Activated CD8-positive, alpha-beta T cell treated with anti-CD3 and anti-CD28 coated beads, Interleukin-2, amount 10 ng/mL, durations not matched to agents 7 days and 5 days (primary cell): ENCODE measurements at regions not wholly inside any gene's neighbourhood (a gene's known extent, or its start where the extent isn't known, plus 50 kb on each side); places are given as distances from the start of the nearest gene placed in this dataset.

ENCODE experiments used
- ATAC-seq: fragments of 150-1000 bp; cut with Tn5 transposase; one replicate; pipeline ENCODE4 v1.10.0; 2021; ENCODE audit warnings: moderate library complexity
- CTCF ChIA-PET: fragments of 350-600 bp; sonication (Branson Sonifier 250); formaldehyde crosslinking; loops from one replicate; lab custom pipeline; 2021; ENCODE audit warnings: antibody characterized with exemption; lab: Charles Lee
- POLR2A ChIA-PET: fragments of 350-600 bp; sonication (Branson Sonifier 250); formaldehyde crosslinking; loops from one replicate; lab custom pipeline; 2021; ENCODE audit warnings: antibody characterized with exemption; lab: Charles Lee
- DNase-seq: peaks from one replicate; pipeline ENCODE4 v3.0.0-alpha.2; 2020
- H3K27ac Mint-ChIP-seq: one replicate; pipeline ENCODE4 v1.8.0; 2021; ENCODE audit warnings: mild to moderate bottlenecking, mixed read lengths
- H3K27me3 Mint-ChIP-seq: one replicate; pipeline ENCODE4 v1.8.0; 2021; ENCODE audit warnings: low read depth, mixed read lengths
- H3K36me3 Mint-ChIP-seq: one replicate; pipeline ENCODE4 v1.8.0; 2021; ENCODE audit warnings: low read depth, mixed read lengths
- H3K4me1 Mint-ChIP-seq: one replicate; pipeline ENCODE4 v1.8.0; 2021; ENCODE audit warnings: low read depth, mixed read lengths
- H3K4me3 Mint-ChIP-seq: one replicate; pipeline ENCODE4 v1.8.0; 2021; ENCODE audit warnings: mild to moderate bottlenecking, mixed read lengths
- H3K9me3 Mint-ChIP-seq: one replicate; pipeline ENCODE4 v1.8.0; 2022; ENCODE audit warnings: mixed read lengths; ENCODE audit not compliant: insufficient read depth

DNA sequence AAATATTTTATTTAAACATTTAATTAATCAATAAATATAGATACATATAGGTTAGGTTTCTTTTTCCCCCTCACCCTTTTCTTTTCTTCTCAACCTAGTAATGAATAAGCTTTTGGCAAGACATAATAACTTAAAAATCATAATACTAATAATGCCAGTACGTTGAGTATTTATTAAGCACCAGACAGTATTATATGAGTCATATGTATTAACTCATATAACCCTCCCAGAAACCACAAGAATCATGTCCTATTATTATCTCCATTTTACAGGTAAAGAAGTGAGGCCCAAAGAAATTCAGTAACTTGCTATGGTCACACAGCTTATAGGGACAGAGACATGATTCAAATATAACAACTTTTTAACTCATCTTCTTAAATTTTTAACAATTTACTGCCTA lies 834.5 kb upstream of the ADGRL2 start:
- Mint-ChIP-seq H3K27ac (no peak overlapping the region), H3K4me1 (no peaks in the 10 kb centered on the region), H3K4me3 (no peak overlapping the region), H3K36me3 (no peaks in the 10 kb centered on the region), H3K27me3 (no peaks in the 10 kb centered on the region), H3K9me3 (peaks cover 14% of the 10 kb centered on the region)
- DNase-seq: no peak
- ChIA-PET CTCF (no interaction called here), POLR2A (no interaction called here)
- no peak for ATAC-seq

- ATAC-seq: no peak
- H3K27ac Mint-ChIP-seq: no peak overlapping the region
- H3K4me1 Mint-ChIP-seq: no peaks in the 10 kb centered on the region
- ChIA-PET POLR2A (no interaction called here), CTCF (no interaction called here)
- no peaks in the 10 kb centered on the region for H3K36me3 Mint-ChIP-seq
- peaks cover 7% of the 10 kb centered on the region for H3K9me3 Mint-ChIP-seq
- H3K4me3 Mint-ChIP-seq: no peak overlapping the region
- DNase-seq: no peak
- H3K27me3 Mint-ChIP-seq: no peaks in the 10 kb centered on the region
These were observed 838.2 kb upstream of the ADGRL2 start for GRCh38 chr1:80962564-80962963.

DNA sequence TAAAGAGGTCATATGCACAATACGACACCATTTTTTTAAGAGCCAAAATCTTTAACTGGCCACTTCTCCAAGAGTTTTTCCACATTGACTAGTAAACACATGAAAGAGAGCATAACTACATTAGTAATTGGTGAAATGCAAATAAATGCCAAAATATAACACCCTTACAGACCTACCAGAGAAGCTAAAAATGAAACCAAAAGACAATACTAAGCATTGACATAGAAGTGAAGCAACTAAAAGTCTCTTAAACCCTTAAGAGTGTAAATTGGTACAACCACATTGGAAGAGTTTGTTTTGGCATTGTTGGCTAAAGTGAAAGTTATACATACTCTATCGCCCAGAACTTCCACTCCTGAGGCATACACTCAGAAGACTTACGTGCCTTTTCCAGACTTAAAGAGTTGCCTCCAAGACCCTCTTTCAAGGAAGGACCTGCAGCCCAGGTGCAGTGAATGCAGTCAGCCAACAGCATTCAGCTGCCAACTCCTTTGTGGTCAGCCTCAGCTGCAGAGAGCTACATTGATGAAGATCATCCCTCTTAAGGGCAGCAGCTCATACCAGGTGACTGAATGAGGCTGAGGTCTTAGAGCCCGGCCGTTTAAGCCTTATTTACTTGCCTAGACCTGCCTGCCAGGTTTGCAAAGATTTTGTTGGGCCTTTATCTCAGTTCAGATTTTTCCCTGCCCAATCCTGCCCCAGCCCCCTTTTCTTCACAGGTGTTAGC lies 839.1 kb upstream of the ADGRL2 start:
- peaks cover 7% of the 10 kb centered on the region for H3K9me3 Mint-ChIP-seq
- no peak overlapping the region for H3K4me3 Mint-ChIP-seq
- ChIA-PET POLR2A (no interaction called here), CTCF (no interaction called here)
- no peaks in the 10 kb centered on the region for H3K36me3 Mint-ChIP-seq
- ATAC-seq (no peak), DNase-seq (no peak)
- no peaks in the 10 kb centered on the region for H3K4me1 Mint-ChIP-seq
- no peaks in the 10 kb centered on the region for H3K27me3 Mint-ChIP-seq
- no peak overlapping the region for H3K27ac Mint-ChIP-seq

DNA sequence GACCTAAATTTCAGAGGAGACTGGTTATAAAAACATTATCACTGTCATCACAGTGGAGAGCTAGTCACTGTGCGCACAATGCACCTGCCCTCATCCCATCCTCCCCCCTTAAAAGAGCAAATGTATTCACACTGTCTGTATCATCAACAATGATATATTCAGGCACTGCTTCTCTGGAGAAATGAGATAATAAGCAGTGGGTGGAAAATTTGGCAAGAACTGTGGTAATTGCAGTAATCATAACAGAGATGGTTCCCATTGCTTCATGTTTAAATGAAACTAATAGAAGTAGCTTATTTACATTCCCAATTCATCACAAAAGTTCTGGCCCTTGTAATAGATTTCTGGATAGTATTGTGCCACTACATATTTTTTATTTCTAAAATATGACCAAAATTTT lies 867.4 kb upstream of the ADGRL2 start:
- Mint-ChIP-seq H3K4me3 (no peak overlapping the region), H3K9me3 (peaks cover 28% of the 10 kb centered on the region)

GRCh38 chr1:80931178-80931577 lies 869.6 kb upstream of the ADGRL2 start:
- ATAC-seq (no peak), DNase-seq (no peak)
- Mint-ChIP-seq H3K27ac (no peak overlapping the region), H3K9me3 (peaks cover 25% of the 10 kb centered on the region), H3K4me1 (no peaks in the 10 kb centered on the region), H3K36me3 (no peaks in the 10 kb centered on the region), H3K4me3 (no peak overlapping the region), H3K27me3 (no peaks in the 10 kb centered on the region)
- ChIA-PET CTCF (no interaction called here), POLR2A (no interaction called here)

More for the DNA sequence above, 867.4 kb upstream of the ADGRL2 start:
- CTCF ChIA-PET: no interaction called here
- no peak for ATAC-seq
- POLR2A ChIA-PET: no interaction called here
- no peak for DNase-seq
- no peaks in the 10 kb centered on the region for H3K27me3 Mint-ChIP-seq
- H3K27ac Mint-ChIP-seq: no peak overlapping the region
- H3K36me3 Mint-ChIP-seq: no peaks in the 10 kb centered on the region
- no peaks in the 10 kb centered on the region for H3K4me1 Mint-ChIP-seq

DNA sequence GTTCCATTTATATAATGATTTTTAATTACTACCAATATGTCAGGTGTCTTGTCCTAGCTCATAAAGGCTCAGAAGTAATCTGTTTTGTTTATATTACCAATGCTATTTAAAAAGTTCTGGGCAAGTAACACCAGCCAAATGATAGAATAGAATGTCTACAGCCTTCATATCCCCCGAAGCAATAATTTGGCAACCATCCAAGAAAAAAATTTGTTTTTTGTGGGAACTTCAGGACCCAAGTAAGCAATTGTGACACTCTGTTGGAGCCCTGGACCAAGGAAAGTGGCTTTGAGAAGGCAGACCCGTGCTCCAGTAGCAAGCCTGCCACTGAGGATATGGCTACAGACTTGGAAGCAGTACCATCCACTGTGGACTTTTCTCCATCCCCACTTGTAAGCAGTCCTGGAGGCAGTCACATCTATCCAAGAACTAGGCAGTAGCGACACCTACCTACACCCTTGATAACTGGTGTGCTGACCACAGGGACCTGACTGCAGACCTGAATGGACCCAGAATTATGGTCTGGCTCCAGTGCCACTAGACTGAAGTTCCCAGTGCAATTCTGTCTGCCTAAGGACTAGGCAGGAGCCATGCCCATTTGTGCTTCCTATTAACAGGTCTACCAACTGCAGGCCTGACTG lies 870.7 kb upstream of the ADGRL2 start:
- ATAC-seq: no peak
- ChIA-PET POLR2A (no interaction called here), CTCF (no interaction called here)
- H3K27ac Mint-ChIP-seq: no peak overlapping the region
- H3K27me3 Mint-ChIP-seq: no peaks in the 10 kb centered on the region
- H3K9me3 Mint-ChIP-seq: peaks cover 21% of the 10 kb centered on the region
- H3K4me3 Mint-ChIP-seq: no peak overlapping the region
- H3K36me3 Mint-ChIP-seq: no peaks in the 10 kb centered on the region
- H3K4me1 Mint-ChIP-seq: no peaks in the 10 kb centered on the region
- no peak for DNase-seq

DNA sequence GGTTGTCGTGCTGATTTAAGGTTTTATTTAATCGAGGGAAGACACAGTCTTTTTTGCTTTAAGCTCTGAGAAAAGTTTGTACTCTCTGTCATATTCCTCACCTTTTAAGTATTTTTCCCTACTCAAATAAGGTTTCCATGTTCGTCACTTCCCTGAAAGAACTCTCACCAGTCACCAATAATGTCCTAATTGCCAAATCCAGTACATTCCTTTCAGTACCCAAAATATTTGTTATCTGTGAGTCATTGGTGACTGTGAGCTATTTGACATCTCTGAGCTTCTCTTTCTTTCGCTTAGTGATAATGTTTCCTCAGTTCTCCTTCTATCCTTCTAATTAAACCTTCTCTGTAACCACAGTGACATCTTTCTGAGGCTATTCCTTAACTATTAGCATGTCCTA lies 874.2 kb upstream of the ADGRL2 start:
- H3K27me3 Mint-ChIP-seq: no peaks in the 10 kb centered on the region
- ATAC-seq (no peak), DNase-seq (no peak)
- no peak overlapping the region for H3K27ac Mint-ChIP-seq
- H3K9me3 Mint-ChIP-seq: peaks cover 24% of the 10 kb centered on the region
- no peak overlapping the region for H3K4me3 Mint-ChIP-seq
- ChIA-PET POLR2A (no interaction called here), CTCF (interaction anchor here (0.7 kb wide), 1 partner anchor 461 kb away, joined by 3 read pairs; no protein-coding TSS in a partner anchor)
- no peaks in the 10 kb centered on the region for H3K4me1 Mint-ChIP-seq
- H3K36me3 Mint-ChIP-seq: no peaks in the 10 kb centered on the region

DNA sequence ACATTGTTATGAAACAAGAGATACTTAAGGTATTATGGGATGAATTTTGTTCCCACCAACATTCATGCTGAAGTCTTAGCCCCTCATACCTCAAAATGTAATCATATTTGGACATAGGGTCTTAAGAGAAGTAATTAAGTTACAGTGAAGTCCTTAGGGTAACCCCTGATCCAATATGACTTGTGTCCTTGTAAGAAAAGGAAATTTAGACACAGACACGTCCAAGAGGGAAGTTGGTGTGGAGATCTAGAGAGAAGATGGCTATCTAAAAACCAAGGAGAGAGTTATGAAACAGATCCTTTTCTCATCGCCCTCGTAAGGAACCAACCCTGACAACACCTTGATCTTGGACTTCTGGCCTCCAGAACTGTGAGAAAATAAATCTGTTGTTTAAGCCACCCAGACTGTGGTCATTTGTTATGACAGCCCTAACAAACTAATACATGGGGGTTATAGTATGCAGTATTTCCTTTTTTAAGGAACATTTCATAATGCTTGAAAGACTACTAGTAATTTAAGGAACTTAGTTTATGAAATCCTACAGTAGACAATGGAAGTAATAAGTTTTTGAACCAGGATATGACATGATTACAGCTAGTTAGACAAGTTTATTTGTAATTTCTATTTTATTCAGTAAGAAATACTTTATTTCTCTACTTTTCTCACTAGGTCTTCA lies 875.5 kb upstream of the ADGRL2 start:
- DNase-seq: no peak
- no peak overlapping the region for H3K4me3 Mint-ChIP-seq
- H3K4me1 Mint-ChIP-seq: no peaks in the 10 kb centered on the region
- no peaks in the 10 kb centered on the region for H3K27me3 Mint-ChIP-seq
- peaks cover 14% of the 10 kb centered on the region for H3K9me3 Mint-ChIP-seq
- POLR2A ChIA-PET: no interaction called here
- no peak overlapping the region for H3K27ac Mint-ChIP-seq
- ATAC-seq: no peak
- H3K36me3 Mint-ChIP-seq: no peaks in the 10 kb centered on the region
- CTCF ChIA-PET: no interaction called here

DNA sequence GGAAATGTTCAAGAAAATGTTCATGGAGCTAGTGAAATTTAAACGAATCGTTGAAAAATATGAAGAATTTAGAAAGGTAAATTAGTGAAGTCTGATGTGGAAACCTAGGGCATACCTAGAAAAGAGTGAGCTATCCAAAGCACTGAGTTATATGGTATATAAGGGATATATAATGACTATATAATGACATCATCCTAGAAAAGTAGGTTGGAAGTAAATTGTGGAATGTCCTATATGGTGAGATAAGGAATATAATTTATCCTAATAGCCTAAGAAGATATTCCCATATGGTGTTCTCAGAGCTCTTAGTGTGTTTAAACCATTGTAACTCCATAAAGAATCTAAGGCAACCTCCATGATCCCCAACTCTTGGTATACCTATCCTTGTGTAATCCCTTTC lies 876.4 kb upstream of the ADGRL2 start:
- Mint-ChIP-seq H3K27me3 (no peaks in the 10 kb centered on the region), H3K4me1 (no peaks in the 10 kb centered on the region), H3K9me3 (peaks cover 14% of the 10 kb centered on the region), H3K27ac (no peak overlapping the region), H3K36me3 (no peaks in the 10 kb centered on the region), H3K4me3 (no peak overlapping the region)
- ATAC-seq: no peak
- ChIA-PET POLR2A (no interaction called here), CTCF (no interaction called here)
- DNase-seq: no peak

DNA sequence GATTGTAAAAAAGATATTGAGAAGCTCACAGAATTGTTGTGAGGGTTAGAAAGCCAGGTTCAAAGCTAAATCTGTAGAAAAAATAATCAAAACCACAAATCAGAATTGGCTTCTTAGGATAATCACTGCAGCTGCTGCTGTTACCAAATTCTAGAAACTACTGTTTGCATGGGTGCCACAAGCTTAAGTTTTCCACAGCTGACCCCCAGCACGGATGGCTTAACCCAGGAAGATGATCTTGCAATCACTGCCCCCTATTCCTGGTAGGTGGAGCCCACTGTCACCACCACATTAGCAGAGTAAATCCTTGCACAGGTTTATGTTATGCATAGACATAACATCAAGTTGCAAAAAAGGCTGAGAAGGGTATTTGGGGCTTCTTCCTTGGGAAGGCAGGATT lies 877.8 kb upstream of the ADGRL2 start:
- no peak for ATAC-seq
- no peaks in the 10 kb centered on the region for H3K36me3 Mint-ChIP-seq

GRCh38 chr1:80919426-80919825 lies 881.3 kb upstream of the ADGRL2 start:
- H3K27ac Mint-ChIP-seq: no peak overlapping the region
- H3K27me3 Mint-ChIP-seq: no peaks in the 10 kb centered on the region
- H3K4me1 Mint-ChIP-seq: no peaks in the 10 kb centered on the region
- no peak for ATAC-seq
- POLR2A ChIA-PET: no interaction called here
- H3K36me3 Mint-ChIP-seq: no peaks in the 10 kb centered on the region
- H3K9me3 Mint-ChIP-seq: peaks cover 4% of the 10 kb centered on the region
- no peak overlapping the region for H3K4me3 Mint-ChIP-seq
- DNase-seq: no peak
- CTCF ChIA-PET: no interaction called here

More for the DNA sequence above, 877.8 kb upstream of the ADGRL2 start:
- Mint-ChIP-seq H3K4me1 (no peaks in the 10 kb centered on the region), H3K27ac (no peak overlapping the region), H3K27me3 (no peaks in the 10 kb centered on the region), H3K4me3 (no peak overlapping the region), H3K9me3 (peaks cover 6% of the 10 kb centered on the region)
- ChIA-PET CTCF (no interaction called here), POLR2A (no interaction called here)
- DNase-seq: no peak

- no peaks in the 10 kb centered on the region for H3K27me3 Mint-ChIP-seq
- no peak overlapping the region for H3K4me3 Mint-ChIP-seq
- H3K4me1 Mint-ChIP-seq: no peaks in the 10 kb centered on the region
- POLR2A ChIA-PET: no interaction called here
- no peak for ATAC-seq
- DNase-seq: no peak
- H3K9me3 Mint-ChIP-seq: peaks cover 4% of the 10 kb centered on the region
- no peak overlapping the region for H3K27ac Mint-ChIP-seq
- no peaks in the 10 kb centered on the region for H3K36me3 Mint-ChIP-seq
- CTCF ChIA-PET: no interaction called here
These were observed 882.4 kb upstream of the ADGRL2 start for GRCh38 chr1:80918380-80918779.
